ENCODE measurements at regions not wholly inside any gene's neighbourhood (a gene's known extent, or its start where the extent isn't known, plus 50 kb on each side); places are given as distances from the start of the nearest gene placed in this dataset.

GRCh38 chr12:126830778-126831680, 1435.9 kb upstream of the TMEM132C start:
- no peak overlapping the region for H3K4me3 ChIP-seq (ENCODE audit: low read length)
- TF ChIP-seq CTCF (IDR thresholded peaks at IDR 0.05; ENCODE audit: insufficient read depth, low read depth, low read length, missing control alignments), result no peak
- no peak for DNase-seq (ENCODE audit: low read depth)

GRCh38 chr12:126837697-126838096, 1429.3 kb upstream of the TMEM132C start:
- no peak overlapping the region for H3K4me3 ChIP-seq (ENCODE audit: low read length)
- no peak for DNase-seq (ENCODE audit: low read depth)
- no peak for TF ChIP-seq CTCF (IDR thresholded peaks at IDR 0.05; ENCODE audit: insufficient read depth, low read depth, low read length, missing control alignments)

- no peak for DNase-seq (ENCODE audit: low read depth)
- no peak overlapping the region for H3K4me3 ChIP-seq (ENCODE audit: low read length)
- TF ChIP-seq CTCF (IDR thresholded peaks at IDR 0.05; ENCODE audit: insufficient read depth, low read depth, low read length, missing control alignments), result no peak
Measured at GRCh38 chr12:126843915-126844669, 1422.9 kb upstream of the TMEM132C start.

- H3K4me3 ChIP-seq (ENCODE audit: low read length), result no peak overlapping the region
- TF ChIP-seq CTCF (IDR thresholded peaks at IDR 0.05; ENCODE audit: insufficient read depth, low read depth, low read length, missing control alignments), result no peak
- DNase-seq (ENCODE audit: low read depth), result no peak
Measured at GRCh38 chr12:126847005-126847629, 1419.9 kb upstream of the TMEM132C start.

GRCh38 chr12:126855768-126856167, 1411.2 kb upstream of the TMEM132C start:
- TF ChIP-seq CTCF (IDR thresholded peaks at IDR 0.05; ENCODE audit: insufficient read depth, low read depth, low read length, missing control alignments), result no peak
- H3K4me3 ChIP-seq (ENCODE audit: low read length), result no peak overlapping the region
- DNase-seq (ENCODE audit: low read depth), result no peak

- no peak for DNase-seq (ENCODE audit: low read depth)
- TF ChIP-seq CTCF (IDR thresholded peaks at IDR 0.05; ENCODE audit: insufficient read depth, low read depth, low read length, missing control alignments), result no peak
Measured at GRCh38 chr12:126856958-126857357, 1410.0 kb upstream of the TMEM132C start.

More at GRCh38 chr12:126856958-126857357, 1410.0 kb upstream of the TMEM132C start:
- no peak overlapping the region for H3K4me3 ChIP-seq (ENCODE audit: low read length)

All from epithelial cell of esophagus (primary cell).